ENCODE measurements at regions not wholly inside any gene's neighbourhood (a gene's known extent, or its start where the extent isn't known, plus 50 kb on each side); places are given as distances from the start of the nearest gene placed in this dataset.

DNA sequence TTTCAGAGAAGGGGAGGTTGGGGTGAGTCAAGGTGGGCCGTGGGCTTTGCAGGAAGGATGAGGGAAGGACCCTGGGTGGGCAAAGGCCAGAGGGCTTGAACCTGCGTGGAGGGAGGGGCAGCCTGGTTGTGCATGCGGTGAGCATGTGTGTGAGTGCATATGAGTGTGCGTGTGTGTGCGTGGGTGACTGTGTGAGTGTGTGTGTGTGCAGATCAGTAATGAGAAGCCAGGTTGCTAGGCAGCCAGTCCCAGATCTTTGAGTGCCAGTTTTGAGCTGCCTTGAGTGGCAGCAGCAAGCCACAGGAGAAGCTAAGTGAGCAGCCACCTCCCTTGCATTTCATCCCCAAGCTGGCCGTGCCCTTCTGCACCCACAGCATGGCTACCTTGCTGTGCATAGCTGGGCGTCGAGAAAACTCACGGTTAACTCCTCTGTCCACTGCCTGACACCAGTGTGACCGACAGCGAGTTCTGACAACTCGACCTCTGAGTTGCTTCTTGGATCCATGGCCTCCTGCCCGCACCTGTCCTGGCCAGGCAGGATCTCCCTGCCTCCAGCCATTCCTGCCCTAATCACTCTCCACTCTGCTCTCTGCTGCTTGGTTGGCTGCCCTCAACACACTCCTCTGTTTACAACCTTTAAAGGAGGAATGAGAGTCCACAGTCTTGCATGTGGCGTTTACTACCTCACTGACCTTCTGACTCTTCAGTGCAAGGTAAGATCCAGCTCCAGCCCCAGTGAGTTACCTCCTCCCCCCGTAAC lies 775.4 kb downstream of the TYW1 start:
- H3K27ac ChIP-seq = peak overlapping the region; percentile 78
- TF ChIP-seq, protein P1, sequence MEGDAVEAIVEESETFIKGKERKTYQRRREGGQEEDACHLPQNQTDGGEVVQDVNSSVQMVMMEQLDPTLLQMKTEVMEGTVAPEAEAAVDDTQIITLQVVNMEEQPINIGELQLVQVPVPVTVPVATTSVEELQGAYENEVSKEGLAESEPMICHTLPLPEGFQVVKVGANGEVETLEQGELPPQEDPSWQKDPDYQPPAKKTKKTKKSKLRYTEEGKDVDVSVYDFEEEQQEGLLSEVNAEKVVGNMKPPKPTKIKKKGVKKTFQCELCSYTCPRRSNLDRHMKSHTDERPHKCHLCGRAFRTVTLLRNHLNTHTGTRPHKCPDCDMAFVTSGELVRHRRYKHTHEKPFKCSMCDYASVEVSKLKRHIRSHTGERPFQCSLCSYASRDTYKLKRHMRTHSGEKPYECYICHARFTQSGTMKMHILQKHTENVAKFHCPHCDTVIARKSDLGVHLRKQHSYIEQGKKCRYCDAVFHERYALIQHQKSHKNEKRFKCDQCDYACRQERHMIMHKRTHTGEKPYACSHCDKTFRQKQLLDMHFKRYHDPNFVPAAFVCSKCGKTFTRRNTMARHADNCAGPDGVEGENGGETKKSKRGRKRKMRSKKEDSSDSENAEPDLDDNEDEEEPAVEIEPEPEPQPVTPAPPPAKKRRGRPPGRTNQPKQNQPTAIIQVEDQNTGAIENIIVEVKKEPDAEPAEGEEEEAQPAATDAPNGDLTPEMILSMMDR (conservative IDR thresholded peaks at IDR 0.05) = no peak

DNA sequence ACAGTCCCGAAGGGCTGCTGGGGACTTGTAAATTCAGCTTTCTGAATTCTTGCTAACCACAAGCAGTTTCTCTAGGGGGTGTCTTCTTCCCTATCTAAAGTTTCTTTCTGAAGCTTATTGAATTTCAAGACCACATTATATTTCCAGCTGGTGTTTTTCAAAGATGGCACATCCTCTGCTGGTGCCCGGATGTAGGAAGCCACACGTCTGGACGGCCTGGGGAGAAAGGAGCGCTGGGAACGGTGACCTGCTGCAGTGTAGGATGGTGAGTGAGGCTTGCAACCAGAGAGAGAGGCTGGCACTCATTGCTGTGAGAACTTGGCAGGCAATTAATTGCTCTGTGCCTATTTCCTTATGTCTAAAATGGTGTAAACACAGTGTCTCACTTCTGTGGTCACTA lies 776.4 kb downstream of the TYW1 start:
- H3K27ac ChIP-seq = peak overlapping the region; percentile 78
- TF ChIP-seq, protein P1 (conservative IDR thresholded peaks at IDR 0.05) = no peak

DNA sequence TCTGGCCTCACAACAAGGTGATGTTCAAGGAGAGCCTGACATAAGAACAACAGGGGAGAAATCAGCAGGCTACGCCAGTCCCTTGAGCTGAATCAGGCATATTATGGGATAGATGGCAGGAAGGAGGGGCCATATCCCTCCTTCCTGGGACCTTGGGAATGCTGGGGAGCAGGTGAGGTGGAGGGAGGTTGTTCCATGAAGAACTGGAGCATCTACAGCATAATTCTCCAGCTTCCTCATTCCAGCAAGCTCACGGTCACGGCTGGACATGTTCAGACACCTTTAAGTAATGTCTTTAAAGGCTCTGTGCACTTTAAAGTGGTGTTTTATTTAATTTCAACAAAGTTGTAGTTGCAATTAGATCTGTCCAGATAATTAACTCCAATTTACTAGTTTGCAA lies 780.5 kb downstream of the TYW1 start:
- TF ChIP-seq, protein P1 (conservative IDR thresholded peaks at IDR 0.05) = no peak
- H3K27ac ChIP-seq = no peak overlapping the region

DNA sequence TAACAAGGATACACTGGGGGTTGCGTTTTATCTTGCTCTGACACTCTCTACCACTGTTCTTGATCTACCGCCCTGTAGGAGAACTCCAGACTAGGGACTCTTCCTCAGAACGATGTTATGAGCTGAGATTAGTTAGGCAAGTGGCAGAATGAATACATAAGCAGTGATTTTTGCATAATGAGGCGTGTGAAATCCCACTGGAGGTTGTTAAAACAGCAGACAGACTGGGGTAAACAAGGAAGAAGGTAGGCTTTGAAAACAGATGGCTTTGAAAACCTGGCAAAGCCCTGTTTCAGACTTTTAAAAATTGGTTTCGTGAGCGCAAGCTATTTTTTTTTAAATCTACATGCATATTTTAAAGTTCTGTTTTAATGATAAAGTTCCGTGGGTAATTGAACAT lies 785.2 kb downstream of the TYW1 start:
- H3K27ac ChIP-seq = no peak overlapping the region
- TF ChIP-seq, protein P1 (conservative IDR thresholded peaks at IDR 0.05) = no peak

DNA sequence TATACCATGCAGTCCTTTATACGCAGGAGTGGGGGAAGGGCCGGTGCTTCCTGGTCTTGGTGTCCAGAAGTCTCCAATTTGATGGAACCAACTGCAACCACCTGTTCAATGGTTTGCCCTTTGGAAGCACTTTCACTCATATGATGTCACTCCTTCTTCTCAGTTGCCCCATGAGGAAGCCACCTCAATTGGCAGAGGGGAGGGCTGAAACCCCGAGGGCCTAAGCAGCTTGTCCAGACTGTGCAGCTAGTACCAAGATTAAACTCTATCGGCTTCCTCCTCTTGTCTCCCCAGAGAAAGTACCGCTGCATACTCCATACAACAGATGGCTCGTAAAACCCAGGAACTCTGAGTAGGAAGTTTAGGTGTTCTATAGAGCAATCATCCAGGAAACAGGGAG lies 789.4 kb downstream of the TYW1 start:
- TF ChIP-seq, protein P1 (conservative IDR thresholded peaks at IDR 0.05) = no peak
- no peak overlapping the region for H3K27ac ChIP-seq

DNA sequence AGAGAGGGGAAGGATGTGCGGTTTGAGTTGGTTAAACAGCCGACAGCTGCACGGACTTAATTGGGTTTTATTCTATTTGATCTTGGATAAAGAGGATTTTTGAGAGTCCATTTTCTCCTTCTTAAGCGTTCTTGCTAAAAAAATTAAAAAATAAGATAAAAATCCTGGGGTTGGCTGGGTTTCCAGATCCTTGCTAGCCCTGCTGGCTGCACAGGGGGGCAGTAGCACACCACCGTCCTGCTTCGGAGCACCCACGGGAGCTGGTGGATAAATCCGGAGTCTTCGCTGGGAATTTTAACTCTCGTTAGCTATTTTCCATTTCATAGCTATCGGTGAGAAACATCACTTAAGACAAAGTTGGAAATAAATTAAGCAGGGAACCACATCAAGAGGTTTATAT lies 792.0 kb downstream of the TYW1 start:
- no peak overlapping the region for H3K27ac ChIP-seq
- TF ChIP-seq, protein P1 (conservative IDR thresholded peaks at IDR 0.05) = peak; percentile 93

DNA sequence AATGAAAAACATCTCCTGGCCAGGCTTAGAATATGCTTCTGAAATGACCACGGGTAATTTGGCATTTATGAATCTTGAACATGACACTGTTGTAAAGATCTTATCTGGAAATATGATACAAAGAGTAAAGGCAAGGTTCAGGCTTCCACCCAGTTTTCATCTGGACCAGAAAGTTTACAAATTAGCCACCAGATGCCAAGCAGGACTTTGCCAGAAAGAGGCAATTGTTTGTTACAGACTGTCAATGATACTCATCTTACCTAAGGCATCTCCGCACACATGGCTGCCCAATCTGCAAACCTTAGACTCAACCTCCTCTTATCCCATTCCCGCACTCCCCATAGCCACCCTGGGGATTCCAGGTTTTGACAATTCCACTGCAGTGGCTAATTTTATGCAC lies 795.3 kb downstream of the TYW1 start:
- TF ChIP-seq, protein P1 (conservative IDR thresholded peaks at IDR 0.05) = no peak
- H3K27ac ChIP-seq = no peak overlapping the region

Measured in VCaP (cell line).